ENCODE measurements at regions not wholly inside any gene's neighbourhood (a gene's known extent, or its start where the extent isn't known, plus 50 kb on each side); places are given as distances from the start of the nearest gene placed in this dataset.

GRCh38 chr4:156710365-156711192, 261.0 kb downstream of the PDGFC start:
- FAIRE-seq, result no peak
- DNase-seq (ENCODE audit: insufficient read length, low spot score), result no peak

- no peak for DNase-seq (ENCODE audit: insufficient read length, low spot score)
- FAIRE-seq, result peak; percentile 36
These were observed 266.3 kb downstream of the PDGFC start for GRCh38 chr4:156705311-156705710.

GRCh38 chr4:156695163-156695562, 276.4 kb downstream of the PDGFC start:
- FAIRE-seq (no peak), DNase-seq (ENCODE audit: insufficient read length, low spot score) (no peak)

- no peak for FAIRE-seq
- DNase-seq (ENCODE audit: insufficient read length, low spot score), result no peak
These were observed 277.2 kb downstream of the PDGFC start for GRCh38 chr4:156694413-156694812.

DNA sequence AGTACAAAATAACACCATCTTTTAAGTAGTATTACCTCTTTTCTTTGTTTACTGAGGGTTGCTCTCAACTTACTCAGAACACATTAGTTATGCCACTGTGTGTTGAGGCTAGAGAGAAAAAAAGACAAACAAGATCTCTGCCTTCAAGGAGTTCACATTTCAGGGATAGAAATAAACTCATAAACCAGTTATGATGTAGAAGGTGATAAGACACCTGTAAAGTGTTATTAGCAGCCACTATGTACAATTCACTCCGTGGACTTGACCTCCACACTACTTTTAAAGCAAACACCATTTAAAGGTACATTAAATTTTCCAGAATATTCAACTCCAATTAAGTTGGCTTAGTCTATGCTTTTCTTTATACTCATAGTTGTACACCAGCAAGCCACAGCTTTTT, 278.0 kb downstream of the PDGFC start:
- DNase-seq (ENCODE audit: insufficient read length, low spot score), result no peak
- no peak for FAIRE-seq

DNA sequence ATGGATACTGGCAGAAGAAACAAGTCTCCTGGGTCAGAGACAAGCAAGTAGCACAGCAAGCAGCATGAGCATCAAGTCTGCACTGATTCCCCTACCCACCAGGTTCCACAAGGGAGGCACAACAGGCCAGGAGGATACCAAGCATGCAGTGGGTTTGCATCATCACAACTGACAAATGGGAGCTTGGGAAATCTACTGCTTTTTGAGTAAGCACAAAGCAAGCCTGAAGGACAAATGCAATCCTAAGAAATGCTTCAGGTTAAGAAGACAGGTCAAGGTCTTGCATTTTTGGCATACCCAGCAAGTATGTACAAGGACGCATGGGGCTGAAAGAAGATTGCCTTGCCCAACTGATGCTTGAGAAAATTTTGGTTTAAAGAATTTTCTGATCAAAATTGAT, 279.6 kb downstream of the PDGFC start:
- no peak for FAIRE-seq
- DNase-seq (ENCODE audit: insufficient read length, low spot score), result no peak

GRCh38 chr4:156690572-156690971, 281.0 kb downstream of the PDGFC start:
- FAIRE-seq (no peak), DNase-seq (ENCODE audit: insufficient read length, low spot score) (no peak)

- no peak for DNase-seq (ENCODE audit: insufficient read length, low spot score)
- FAIRE-seq, result no peak
These were observed 285.5 kb downstream of the PDGFC start for GRCh38 chr4:156686120-156686519.

- FAIRE-seq, result no peak
- no peak for DNase-seq (ENCODE audit: insufficient read length, low spot score)
These were observed 286.3 kb downstream of the PDGFC start for GRCh38 chr4:156685308-156685707.

- no peak for FAIRE-seq
- DNase-seq (ENCODE audit: insufficient read length, low spot score), result no peak
These were observed 293.9 kb downstream of the PDGFC start for GRCh38 chr4:156677656-156678055.

- DNase-seq (ENCODE audit: insufficient read length, low spot score), result no peak
- no peak for FAIRE-seq
These were observed 294.5 kb downstream of the PDGFC start for GRCh38 chr4:156677131-156677531.

GRCh38 chr4:156676116-156676851, 295.3 kb downstream of the PDGFC start:
- DNase-seq (ENCODE audit: insufficient read length, low spot score), result no peak
- FAIRE-seq, result no peak

DNA sequence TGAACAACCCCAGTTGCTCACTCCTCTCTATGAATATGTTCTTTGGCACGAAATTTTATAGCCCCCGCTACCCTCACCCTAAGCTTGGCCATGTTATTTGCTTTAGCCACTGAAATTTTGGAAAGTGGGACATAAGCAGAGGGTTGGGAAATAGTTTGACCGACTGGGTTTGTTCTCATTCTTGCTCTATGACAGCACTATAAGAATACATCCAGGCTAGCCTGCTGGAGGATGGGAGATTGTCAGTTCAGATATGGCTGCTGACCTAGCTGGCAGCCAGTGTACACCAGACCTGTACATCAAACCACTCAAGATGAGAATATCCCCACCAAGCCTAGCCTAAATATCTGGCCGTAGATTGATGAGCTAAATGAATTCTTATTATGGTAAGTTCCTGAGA, 298.1 kb downstream of the PDGFC start:
- DNase-seq (ENCODE audit: insufficient read length, low spot score), result no peak
- no peak for FAIRE-seq

DNA sequence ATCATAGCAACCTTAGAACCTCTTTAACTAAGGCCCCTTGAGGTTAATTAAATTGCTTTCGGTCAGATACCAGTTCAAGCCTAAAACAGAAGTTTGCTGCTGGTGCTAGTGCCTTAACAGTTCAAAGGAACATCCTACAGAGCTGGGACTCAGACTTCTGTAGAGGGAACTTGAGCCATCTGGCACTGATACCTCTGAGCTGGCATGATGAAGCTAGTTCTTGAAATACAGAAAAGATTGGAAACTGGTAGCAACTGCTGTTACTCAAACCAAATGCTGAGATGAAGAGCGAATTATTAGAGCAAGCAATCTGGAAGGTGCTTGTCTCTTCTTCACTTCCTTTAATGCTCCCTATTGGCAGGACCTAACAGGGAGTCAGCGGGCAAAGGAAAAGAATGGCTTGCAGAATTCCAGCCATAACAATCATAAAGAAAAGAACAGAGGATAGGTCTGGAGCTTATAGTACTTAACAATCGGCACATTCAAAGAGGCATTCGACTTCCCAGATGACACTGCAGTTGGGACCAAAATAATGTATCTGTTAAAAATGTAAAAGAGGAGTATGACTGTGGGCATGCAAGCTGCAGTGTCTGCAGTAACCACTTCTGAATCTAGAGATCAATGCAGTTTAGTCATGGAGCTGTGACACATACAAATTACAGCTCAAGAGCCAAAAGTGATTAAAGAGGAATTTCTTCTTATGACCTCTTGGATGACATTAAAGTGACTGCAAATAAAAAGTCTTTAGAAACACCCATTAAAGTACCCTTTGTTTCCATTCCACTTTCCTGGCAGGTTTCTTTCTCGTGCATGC, 298.9 kb downstream of the PDGFC start:
- DNase-seq (ENCODE audit: insufficient read length, low spot score) (no peak), FAIRE-seq (no peak)

DNA sequence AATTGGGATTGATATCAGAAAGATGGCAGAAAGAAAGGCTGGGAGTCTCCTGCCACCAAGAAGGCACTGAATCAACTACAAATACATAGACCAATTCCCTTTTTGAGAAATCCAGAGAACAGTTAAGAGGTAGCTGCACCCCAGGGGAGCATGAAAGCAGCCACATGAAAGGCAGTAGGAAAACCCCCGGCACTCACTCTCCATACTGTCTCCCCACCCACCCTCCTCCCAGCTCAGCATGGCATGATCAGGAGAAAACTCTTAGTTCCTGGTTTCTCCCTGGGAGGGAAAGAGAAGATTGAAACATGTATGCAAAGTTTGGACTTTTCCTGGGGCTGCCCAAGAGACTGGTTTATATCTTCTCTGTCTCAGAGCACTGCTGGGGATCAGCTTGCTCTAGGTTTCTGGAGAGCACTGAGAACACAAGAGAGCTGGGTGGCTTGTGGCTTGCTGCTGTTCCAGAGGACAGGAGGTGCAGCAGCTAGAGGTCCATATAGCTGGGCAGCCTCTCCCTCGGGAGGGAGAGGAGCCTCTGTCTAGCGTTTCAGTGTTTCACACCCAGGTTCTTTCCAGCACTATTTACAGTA, 305.7 kb downstream of the PDGFC start:
- FAIRE-seq (no peak), DNase-seq (ENCODE audit: insufficient read length, low spot score) (no peak)

DNA sequence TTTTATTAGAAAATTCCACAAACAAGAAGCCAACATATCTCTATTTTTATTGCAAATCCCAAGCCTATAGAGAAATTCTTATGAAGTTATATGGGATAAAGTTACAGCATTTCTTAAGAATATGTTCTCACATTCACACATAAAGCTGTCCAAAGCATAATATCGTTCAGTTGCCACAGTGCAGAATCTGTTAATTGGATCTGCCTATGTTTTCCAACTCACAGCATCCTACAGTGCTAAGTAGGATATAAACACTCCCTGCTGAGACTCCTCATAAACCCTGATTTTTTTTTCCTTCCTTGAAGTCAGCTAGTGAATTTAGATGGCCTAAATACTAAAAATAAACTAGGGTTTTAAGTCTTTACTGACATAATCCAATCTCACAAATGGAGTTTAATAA, 307.9 kb downstream of the PDGFC start:
- FAIRE-seq (no peak), DNase-seq (ENCODE audit: insufficient read length, low spot score) (no peak)

DNA sequence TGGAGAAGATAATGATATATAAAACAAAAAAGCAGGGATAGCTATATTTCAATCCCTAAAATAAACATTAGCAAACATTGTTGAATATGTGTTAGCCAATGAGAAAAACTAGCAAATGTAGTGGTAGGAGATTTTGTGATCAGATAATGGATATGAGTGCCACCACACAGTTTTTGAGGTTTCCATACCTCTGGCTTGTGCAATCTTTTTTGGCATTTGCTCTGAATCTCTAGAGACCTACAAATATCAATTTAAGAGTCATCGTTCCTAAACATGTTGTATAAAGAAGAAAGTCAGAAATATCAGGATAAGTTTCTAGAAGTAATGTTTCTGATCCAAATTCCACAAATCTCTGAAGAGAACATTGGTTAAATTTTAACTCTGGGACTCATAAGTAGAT, 308.7 kb downstream of the PDGFC start:
- FAIRE-seq (no peak), DNase-seq (ENCODE audit: insufficient read length, low spot score) (no peak)

- DNase-seq (ENCODE audit: insufficient read length, low spot score) (no peak), FAIRE-seq (no peak)
These were observed 310.0 kb downstream of the PDGFC start for GRCh38 chr4:156661555-156661954.

DNA sequence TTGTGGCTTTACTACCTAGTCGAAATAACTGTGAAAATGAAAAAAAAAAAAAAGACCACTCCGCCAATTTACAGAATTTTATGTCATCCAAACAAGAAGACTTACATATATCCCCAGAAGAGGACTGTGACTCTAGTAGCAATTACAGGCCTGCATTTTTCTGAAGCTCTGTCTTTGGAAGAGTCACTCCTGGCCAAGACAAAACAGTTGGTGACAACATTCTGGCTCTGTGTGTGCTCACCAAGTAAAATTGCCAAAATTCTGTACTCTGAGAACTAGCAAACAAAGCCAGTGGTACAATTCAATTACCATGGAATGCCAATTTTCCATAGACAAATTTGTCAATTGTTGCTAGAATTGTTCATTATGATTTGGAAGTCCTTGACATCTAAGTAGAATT, 311.1 kb downstream of the PDGFC start:
- DNase-seq (ENCODE audit: insufficient read length, low spot score), result no peak
- no peak for FAIRE-seq

DNA sequence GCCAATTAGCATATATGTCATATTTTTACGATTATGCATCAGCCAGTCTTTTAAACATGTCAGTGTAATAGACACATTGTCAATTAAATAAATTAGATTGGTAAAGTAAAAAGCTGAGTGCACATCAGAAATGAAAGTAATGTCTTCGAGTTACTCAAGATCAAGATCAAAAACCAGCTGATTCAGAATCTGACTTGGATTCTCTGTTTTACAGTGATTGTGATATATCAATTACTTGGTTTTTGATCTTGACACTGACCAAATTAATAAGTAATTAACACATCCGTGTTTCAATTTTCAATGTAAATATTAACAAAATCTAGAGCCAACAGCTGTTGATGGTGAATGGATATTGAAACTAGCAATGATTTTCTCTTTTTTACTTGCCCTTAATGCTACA, 311.6 kb downstream of the PDGFC start:
- FAIRE-seq, result no peak
- DNase-seq (ENCODE audit: insufficient read length, low spot score), result no peak

- no peak for FAIRE-seq
- DNase-seq (ENCODE audit: insufficient read length, low spot score), result no peak
These were observed 312.0 kb downstream of the PDGFC start for GRCh38 chr4:156659570-156659969.

All from HTR-8/SVneo (cell line).